GM23248 (cell line): ENCODE measurements at regions not wholly inside any gene's neighbourhood (a gene's known extent, or its start where the extent isn't known, plus 50 kb on each side); places are given as distances from the start of the nearest gene placed in this dataset. TPM values are rescaled to one million over a fixed set of nuclear protein-coding genes. Genes with fewer than 3 reads are reported as not detected.
"Not testable (repeated sequence)": the region's sequence is repeated elsewhere in the genome, so short reads cannot be mapped to it uniquely, and the experiment has no call there.

Experiments
- DNase-seq: peaks from one replicate; pipeline ENCODE4 v3.0.0-alpha.2; 2015
- H2AFZ ChIP-seq: fragments of 200-600 bp; sonication (generic); 2 replicates; pipeline ENCODE4 v1.6.1; 2016; ENCODE audit warnings: antibody characterized with exemption
- H3F3A ChIP-seq: fragments of 200-600 bp; sonication (generic); 2 replicates; pipeline ENCODE4 v1.6.1; 2016; ENCODE audit warnings: mild to moderate bottlenecking, antibody characterized with exemption, mixed run types; ENCODE audit not compliant: insufficient read depth
- H3K27ac ChIP-seq: fragments of 200-600 bp; sonication (generic); 2 replicates; pipeline ENCODE4 v1.5.1; 2016; ENCODE audit warnings: mild to moderate bottlenecking
- H3K27me3 ChIP-seq: fragments of 200-600 bp; sonication (generic); replicated peaks from 2 replicates; pipeline ENCODE4 v1.6.1; 2016; ENCODE audit warnings: mild to moderate bottlenecking; ENCODE audit not compliant: insufficient read depth
- H3K36me3 ChIP-seq: fragments of 200-600 bp; sonication (generic); 2 replicates; pipeline ENCODE4 v1.6.1; 2016; ENCODE audit warnings: low read depth, mild to moderate bottlenecking
- H3K4me1 ChIP-seq: fragments of 200-600 bp; sonication (generic); 2 replicates; pipeline ENCODE4 v1.6.1; 2016; ENCODE audit warnings: mild to moderate bottlenecking; ENCODE audit not compliant: insufficient read depth
- H3K4me2 ChIP-seq: fragments of 200-600 bp; sonication (generic); one replicate; pipeline ENCODE4 v1.6.1; 2016; ENCODE audit warnings: mild to moderate bottlenecking; ENCODE audit not compliant: unreplicated experiment
- H3K4me3 ChIP-seq: fragments of 200-600 bp; sonication (generic); 2 replicates; pipeline ENCODE4 v1.5.1; 2016; ENCODE audit warnings: mild to moderate bottlenecking
- H3K79me2 ChIP-seq: fragments of 200-600 bp; sonication (generic); 2 replicates; pipeline ENCODE4 v1.6.1; 2016; ENCODE audit warnings: mild to moderate bottlenecking; ENCODE audit not compliant: insufficient read depth
- H3K9ac ChIP-seq: fragments of 200-600 bp; sonication (generic); 2 replicates; pipeline ENCODE4 v1.6.1; 2016; ENCODE audit warnings: mild to moderate bottlenecking
- H3K9me2 ChIP-seq: fragments of 200-600 bp; sonication (generic); 2 replicates; pipeline ENCODE4 v1.6.1; 2016; ENCODE audit warnings: mixed run types, mild to moderate bottlenecking, moderate library complexity; ENCODE audit not compliant: insufficient read depth
- H3K9me3 ChIP-seq: fragments of 200-600 bp; sonication (generic); one replicate; pipeline ENCODE4 v1.6.1; 2017; ENCODE audit warnings: low read depth
- H4K20me1 ChIP-seq: fragments of 200-600 bp; sonication (generic); 2 replicates; pipeline ENCODE4 v1.6.0; 2016; ENCODE audit not compliant: insufficient read depth
- EZH2 ChIP-seq: fragments of 200-600 bp; sonication (generic); IDR thresholded peaks from 2 replicates; pipeline ENCODE4 v1.6.1; 2018; ENCODE audit warnings: antibody characterized with exemption, mild to moderate bottlenecking; ENCODE audit not compliant: insufficient read depth, poor library complexity, severe bottlenecking
- EZH2phosphoT487 ChIP-seq: fragments of 200-600 bp; sonication (generic); IDR thresholded peaks from 2 replicates; pipeline ENCODE4 v1.6.1; 2018; ENCODE audit warnings: antibody characterized with exemption, moderate library complexity, mild to moderate bottlenecking, low read depth; ENCODE audit not compliant: insufficient read depth
- WGBS, 2 experiments: methylation state at CpG; one replicate each; pipeline ENCODE4 v1.1.6; 2015 to 2017; ENCODE audit warnings: low lambda C conversion rate in 2 of 2, low coverage in 1 of 2; ENCODE audit errors: missing lambda C conversion rate in 2 of 2; 5-methylcytosine and 5-hydroxymethylcytosine counted together
- in situ Hi-C: fragments of 300-500 bp; cut with MboI; formaldehyde crosslinking; loops from 2 replicates; pipeline ENCODE4 v1.15.0; 2020
- small RNA-seq: library from RNA; depleted of rRNA; stranded (forward); fragments of <200 nt; gene quantifications from one replicate; pipeline ENCODE3, GENCODE V24; 2014; ENCODE audit warnings: low read depth, low replicate concordance

- no peak for DNase-seq
- Histone ChIP-seq H3K4me1 (no peaks in the 10 kb centered on the region), H4K20me1 (no peaks in the 10 kb centered on the region), H3F3A (no peaks in the 10 kb centered on the region), H3K4me2 (no peak overlapping the region), H3K79me2 (no peaks in the 10 kb centered on the region), H3K9ac (no peak overlapping the region), H3K36me3 (no peaks in the 10 kb centered on the region), H2AFZ (no peak overlapping the region), H3K27ac (no peak overlapping the region), H3K4me3 (no peak overlapping the region), H3K9me3 (no peaks in the 10 kb centered on the region), H3K27me3 (peaks cover 6% of the 10 kb centered on the region; the same call in 1 of the 2 replicates), H3K9me2 (no peaks in the 10 kb centered on the region)
- WGBS, 2 experiments, result 57 to 60% methylated on average over 6 of the region's 6 CpGs
- in situ Hi-C loops, result no loop called here
- no peak for TF ChIP-seq EZH2
- no peak for TF ChIP-seq EZH2phosphoT487
Measured at GRCh38 chr5:179403426-179404147, 58.3 kb upstream of the ADAMTS2 start.

- H3K9me3 ChIP-seq, H3K9ac ChIP-seq, H3K79me2 ChIP-seq, H3K4me2 ChIP-seq, DNase-seq, H3F3A ChIP-seq, in situ Hi-C loops, H3K4me3 ChIP-seq, H3K36me3 ChIP-seq, H3K4me1 ChIP-seq, H4K20me1 ChIP-seq, H3K27ac ChIP-seq, H3K9me2 ChIP-seq, H2AFZ ChIP-seq, H3K27me3 ChIP-seq: not testable (repeated sequence)
- 15 to 27% methylated on average over 2 of the region's 2 CpGs for WGBS, 2 experiments
Measured at GRCh38 chr5:179400435-179400834, 55.2 kb upstream of the ADAMTS2 start.

DNA sequence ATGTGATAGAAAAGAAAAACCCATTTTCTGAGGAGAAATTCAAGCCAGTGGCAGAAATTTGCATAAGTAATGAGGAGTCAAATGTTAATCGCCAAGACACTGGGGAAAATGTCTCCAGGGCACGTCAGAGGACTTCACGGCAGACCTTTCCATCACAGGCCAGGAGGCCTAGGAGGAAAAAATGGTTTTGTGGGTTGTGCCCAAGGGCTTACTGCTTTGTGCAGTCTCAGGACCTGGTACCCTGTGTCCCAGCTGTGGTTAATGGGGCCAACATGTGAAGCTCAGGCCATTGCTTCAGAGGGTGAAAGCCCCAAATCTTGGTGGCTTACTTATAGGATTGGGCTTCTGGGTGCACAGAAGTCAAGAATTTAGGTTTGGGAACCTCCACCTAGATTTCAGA is 54.8 kb upstream of the ADAMTS2 start:
- Histone ChIP-seq H3K9me2 (no peaks in the 10 kb centered on the region), H3K4me1 (no peaks in the 10 kb centered on the region), H3K9me3 (no peaks in the 10 kb centered on the region), H3K4me2 (no peak overlapping the region), H3K27me3 (no peaks in the 10 kb centered on the region), H4K20me1 (no peaks in the 10 kb centered on the region), H3K36me3 (no peaks in the 10 kb centered on the region), H3K27ac (no peak overlapping the region), H2AFZ (no peak overlapping the region), H3F3A (no peaks in the 10 kb centered on the region), H3K79me2 (no peaks in the 10 kb centered on the region), H3K4me3 (no peak overlapping the region), H3K9ac (no peak overlapping the region)
- in situ Hi-C loops, result no loop called here
- TF ChIP-seq EZH2phosphoT487, result no peak
- DNase-seq, result no peak
- WGBS, 2 experiments, result 11 to 17% methylated on average over 3 of the region's 3 CpGs

DNA sequence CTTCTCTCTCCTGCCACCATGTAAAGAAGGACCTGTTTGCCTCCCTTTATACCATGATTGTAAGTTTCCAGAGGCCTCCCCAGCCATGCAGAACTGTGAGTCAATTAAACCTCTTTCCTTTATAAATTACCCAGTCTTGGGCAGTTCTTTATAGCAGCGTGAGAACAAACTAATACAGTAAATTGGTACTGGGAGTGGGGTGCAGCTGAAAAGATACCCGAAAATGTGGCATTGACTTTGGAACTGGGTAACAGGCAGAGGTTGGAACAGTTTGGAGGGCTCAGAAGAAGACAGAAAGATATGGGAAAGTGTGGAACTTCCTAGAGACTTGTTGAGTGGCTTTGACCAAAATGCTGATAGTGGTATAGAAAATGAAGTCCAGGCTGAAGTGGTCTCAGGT is 54.1 kb upstream of the ADAMTS2 start:
- H3K27ac ChIP-seq, in situ Hi-C loops, H3K4me2 ChIP-seq, H3K9me3 ChIP-seq, DNase-seq, H3K9ac ChIP-seq, H3K4me1 ChIP-seq, H2AFZ ChIP-seq, H4K20me1 ChIP-seq, H3K79me2 ChIP-seq, H3K36me3 ChIP-seq, H3K27me3 ChIP-seq, H3F3A ChIP-seq, H3K9me2 ChIP-seq, H3K4me3 ChIP-seq: not testable (repeated sequence)
- WGBS, 2 experiments, result 46 to 53% methylated on average over 2 of the region's 2 CpGs

DNA sequence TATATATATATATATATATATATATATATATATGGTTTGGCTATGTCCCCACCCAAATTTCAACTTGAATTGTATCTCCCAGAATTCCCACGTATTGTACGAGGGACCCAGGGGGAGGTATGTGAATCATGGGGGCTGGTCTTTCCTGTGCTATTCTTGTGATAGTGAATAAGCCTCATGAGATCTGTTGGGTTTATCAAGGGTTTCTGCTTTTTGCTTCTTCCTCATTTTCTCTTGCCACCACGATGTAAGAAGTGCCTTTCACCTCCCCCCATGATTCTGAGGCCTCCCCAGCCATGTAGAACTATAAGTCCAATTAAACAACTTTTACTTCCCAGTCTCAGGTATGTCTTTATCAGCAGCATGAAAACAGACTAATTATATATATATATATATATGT is 52.3 kb upstream of the ADAMTS2 start:
- Histone ChIP-seq H4K20me1 (no peaks in the 10 kb centered on the region), H2AFZ (no peak overlapping the region), H3K9me3 (peaks cover 5% of the 10 kb centered on the region), H3K36me3 (no peaks in the 10 kb centered on the region), H3K4me1 (no peaks in the 10 kb centered on the region), H3K27ac (no peak overlapping the region), H3K9ac (no peak overlapping the region), H3K4me3 (no peak overlapping the region), H3K4me2 (no peak overlapping the region), H3K9me2 (no peaks in the 10 kb centered on the region), H3F3A (peaks cover 10% of the 10 kb centered on the region), H3K27me3 (no peaks in the 10 kb centered on the region), H3K79me2 (no peaks in the 10 kb centered on the region)
- in situ Hi-C loops, result no loop called here
- no peak for DNase-seq
- WGBS, 2 experiments, result 4% methylated on average over 3 of the region's 3 CpGs
- TF ChIP-seq EZH2 (no peak), EZH2phosphoT487 (no peak)

Small RNA genes in the stretch of these regions (small RNA-seq; reads per million reads assigned to genes)
- not detected for gene RF00015
